Naive thymus-derived CD8-positive, alpha-beta T cell (primary cell): ENCODE measurements at regions not wholly inside any gene's neighbourhood (a gene's known extent, or its start where the extent isn't known, plus 50 kb on each side); places are given as distances from the start of the nearest gene placed in this dataset.

Source experiments
- ATAC-seq, 2 donors: fragments of 150-1000 bp; cut with Tn5 transposase in 1 of 2; sonication (Bioruptor Pico), chemical (Tn5 transposase) in 1 of 2; 1 replicate in 1 of 2; 2 replicates in 1 of 2; pipeline ENCODE4 v1.10.0; 2021; ENCODE audit warnings: mild to moderate bottlenecking in 2 of 2, moderate library complexity in 2 of 2
- POLR2A ChIA-PET: fragments of 350-600 bp; sonication (Branson Sonifier 250); formaldehyde crosslinking; loops from one replicate; lab custom pipeline; 2021; ENCODE audit warnings: antibody characterized with exemption; lab: Charles Lee
- DNase-seq, 10 donors: peaks; one replicate each; pipeline versions ENCODE4 v3.0.0 to v3.0.0-alpha.2; 2020 to 2022
- H3K27ac Mint-ChIP-seq, 10 donors: one replicate each; pipeline ENCODE4 v1.8.0; 2020 to 2022; ENCODE audit warnings: mild to moderate bottlenecking in 10 of 10, mixed read lengths in 10 of 10, moderate library complexity in 4 of 10, inconsistent platforms in 1 of 10
- H3K27me3 Mint-ChIP-seq, 5 donors: one replicate each; pipeline ENCODE4 v1.8.0; 2021 to 2022; ENCODE audit warnings: mixed read lengths in 5 of 5
- H3K36me3 Mint-ChIP-seq, 3 donors: one replicate each; pipeline ENCODE4 v1.8.0; 2020 to 2022; ENCODE audit warnings: mixed read lengths in 3 of 3, mild to moderate bottlenecking in 2 of 3, inconsistent platforms in 1 of 3
- H3K4me1 Mint-ChIP-seq, 4 donors: one replicate each; pipeline ENCODE4 v1.8.0; 2021 to 2022; ENCODE audit warnings: mixed read lengths in 4 of 4
- H3K4me3 Mint-ChIP-seq, 10 donors: one replicate each; pipeline ENCODE4 v1.8.0; 2020 to 2022; ENCODE audit warnings: mild to moderate bottlenecking in 10 of 10, mixed read lengths in 10 of 10, moderate library complexity in 6 of 10, inconsistent platforms in 1 of 10
- H3K9me3 Mint-ChIP-seq, 9 donors: one replicate each; pipeline ENCODE4 v1.8.0; 2020 to 2022; ENCODE audit warnings: mixed read lengths in 9 of 9, mild to moderate bottlenecking in 3 of 9, inconsistent platforms in 1 of 9, moderate library complexity in 1 of 9

GRCh38 chr6:195861-196360 is 96.4 kb upstream of the DUSP22 start:
- H3K4me1 Mint-ChIP-seq, result peaks cover 30 to 47% (median 43%) of the 10 kb centered on the region in 4 donors
- no peaks in the 10 kb centered on the region for H3K36me3 Mint-ChIP-seq
- peak overlapping the region; percentile 25 to 89 (median 66) for H3K27ac Mint-ChIP-seq
- peak; percentile 87 to 88 for ATAC-seq
- no peaks in the 10 kb centered on the region for H3K27me3 Mint-ChIP-seq
- POLR2A ChIA-PET, result interaction anchor here (1.4 kb wide), 3 partner anchors 11 to 142 kb away, joined by 3 read pairs; no protein-coding TSS in a partner anchor
- no peaks in the 10 kb centered on the region for H3K9me3 Mint-ChIP-seq
- DNase-seq, result peak in 7 of 10 donors; percentile 26 to 68 (median 41)
- peak overlapping the region in 7 of 10 donors; percentile 4 to 70 (median 52) for H3K4me3 Mint-ChIP-seq

DNA sequence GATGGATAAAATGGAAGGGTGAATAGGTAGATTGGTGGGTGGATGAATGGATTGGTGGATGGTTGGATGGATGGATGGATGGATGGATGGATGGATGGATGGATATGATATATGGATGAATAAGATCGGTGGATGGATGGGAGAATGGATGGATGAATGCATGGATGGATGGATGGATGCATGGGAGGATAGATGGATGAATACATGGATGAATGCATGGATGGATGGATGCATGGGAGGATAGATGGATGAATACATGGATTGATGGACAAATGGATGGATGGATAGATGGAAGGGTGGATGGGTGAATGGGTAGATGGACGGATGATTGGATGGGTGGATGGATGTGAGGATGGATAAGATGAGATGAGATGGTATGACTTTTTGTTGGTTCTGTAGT is 95.7 kb upstream of the DUSP22 start:
- H3K9me3 Mint-ChIP-seq, result no peaks in the 10 kb centered on the region
- peak overlapping the region in 7 of 10 donors; percentile 4 to 89 (median 39) for H3K27ac Mint-ChIP-seq
- H3K4me3 Mint-ChIP-seq, result peak overlapping the region in 4 of 10 donors; percentile 25 to 64 (median 54)
- POLR2A ChIA-PET, result no interaction called here
- H3K4me1 Mint-ChIP-seq, result peaks cover 30 to 44% (median 42%) of the 10 kb centered on the region in 4 donors
- no peaks in the 10 kb centered on the region for H3K36me3 Mint-ChIP-seq
- DNase-seq (no peak), ATAC-seq (no peak)
- H3K27me3 Mint-ChIP-seq, result no peaks in the 10 kb centered on the region

GRCh38 chr6:203661-204060 is 88.6 kb upstream of the DUSP22 start:
- ATAC-seq (no peak), DNase-seq (no peak)
- Mint-ChIP-seq H3K27me3 (no peaks in the 10 kb centered on the region), H3K4me1 (peaks cover 0 to 5% (median under 1%) of the 10 kb centered on the region in 4 donors), H3K36me3 (no peaks in the 10 kb centered on the region), H3K27ac (peak overlapping the region in 3 of 10 donors; percentile 2 to 22 (median 18)), H3K9me3 (no peaks in the 10 kb centered on the region), H3K4me3 (no peak overlapping the region)
- POLR2A ChIA-PET, result no interaction called here

GRCh38 chr6:206264-206663 is 86.0 kb upstream of the DUSP22 start:
- no peak for ATAC-seq
- Mint-ChIP-seq H3K27me3 (no peaks in the 10 kb centered on the region), H3K36me3 (no peaks in the 10 kb centered on the region), H3K4me3 (no peak overlapping the region), H3K27ac (peak overlapping the region in 1 of 10 donors; percentile 26), H3K9me3 (no peaks in the 10 kb centered on the region), H3K4me1 (peaks cover 0 to 8% (median 5%) of the 10 kb centered on the region in 4 donors)
- POLR2A ChIA-PET, result no interaction called here
- no peak for DNase-seq

DNA sequence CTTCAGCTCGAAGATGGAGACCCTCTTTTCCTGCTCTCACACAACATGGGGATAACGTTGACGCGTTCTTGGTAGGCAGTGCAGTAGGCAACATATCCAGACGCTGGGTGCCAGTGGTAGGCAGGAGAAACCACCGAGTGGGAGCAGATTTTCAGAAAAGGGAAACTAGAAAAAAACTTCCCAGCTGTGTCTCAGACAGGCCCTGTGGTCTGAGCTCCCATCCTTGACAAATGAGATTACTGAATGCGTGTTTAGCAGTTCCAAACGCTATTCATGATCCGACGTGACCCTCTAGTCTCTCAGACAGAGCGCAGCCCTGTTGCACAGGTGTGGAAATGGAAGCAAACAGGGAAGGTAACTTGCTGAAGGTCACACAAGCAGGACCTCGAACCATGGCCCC is 83.9 kb upstream of the DUSP22 start:
- H3K4me1 Mint-ChIP-seq, result peaks cover 0 to 8% (median 5%) of the 10 kb centered on the region in 4 donors
- H3K27me3 Mint-ChIP-seq, result no peaks in the 10 kb centered on the region
- H3K9me3 Mint-ChIP-seq, result no peaks in the 10 kb centered on the region
- POLR2A ChIA-PET, result no interaction called here
- ATAC-seq (no peak), DNase-seq (no peak)
- H3K4me3 Mint-ChIP-seq, result no peak overlapping the region
- no peaks in the 10 kb centered on the region for H3K36me3 Mint-ChIP-seq
- H3K27ac Mint-ChIP-seq, result peak overlapping the region in 1 of 10 donors; percentile 37

DNA sequence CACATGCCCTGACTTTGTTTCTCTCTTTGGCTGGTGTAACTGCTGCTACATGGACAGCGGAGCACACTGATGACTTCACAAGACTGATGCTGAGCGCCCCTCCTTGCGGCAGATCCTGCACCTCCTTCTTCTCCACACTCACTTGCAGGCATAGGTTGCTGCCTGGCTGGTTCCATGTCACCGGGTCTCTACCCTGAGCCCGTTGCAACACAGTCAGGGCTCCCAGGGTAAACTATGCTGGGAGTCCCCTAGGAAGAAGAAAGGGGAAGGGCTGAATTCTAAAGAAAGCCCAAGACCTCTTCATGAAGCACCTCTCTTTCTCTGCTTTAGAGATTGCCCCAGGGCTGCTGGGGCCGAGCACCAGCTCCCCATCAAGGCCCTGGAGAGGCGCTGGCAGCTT is 83.3 kb upstream of the DUSP22 start:
- Mint-ChIP-seq H3K9me3 (no peaks in the 10 kb centered on the region), H3K27me3 (no peaks in the 10 kb centered on the region), H3K4me3 (peak overlapping the region in 3 of 10 donors; percentile 78 to 92 (median 80)), H3K4me1 (peaks cover 0 to 8% (median 5%) of the 10 kb centered on the region in 4 donors), H3K27ac (peak overlapping the region in 1 of 10 donors; percentile 47), H3K36me3 (no peaks in the 10 kb centered on the region)
- POLR2A ChIA-PET, result no interaction called here
- DNase-seq (no peak), ATAC-seq (no peak)

GRCh38 chr6:209432-210103 is 82.7 kb upstream of the DUSP22 start:
- H3K27ac Mint-ChIP-seq, result peak overlapping the region in 4 of 10 donors; percentile 12 to 76 (median 32)
- H3K4me3 Mint-ChIP-seq, result peak overlapping the region in 8 of 10 donors; percentile 24 to 92 (median 66)
- ATAC-seq, result no peak
- no peaks in the 10 kb centered on the region for H3K36me3 Mint-ChIP-seq
- DNase-seq, result no peak
- POLR2A ChIA-PET, result no interaction called here
- no peaks in the 10 kb centered on the region for H3K9me3 Mint-ChIP-seq
- H3K4me1 Mint-ChIP-seq, result peaks cover 0 to 10% (median 5%) of the 10 kb centered on the region in 4 donors
- no peaks in the 10 kb centered on the region for H3K27me3 Mint-ChIP-seq

DNA sequence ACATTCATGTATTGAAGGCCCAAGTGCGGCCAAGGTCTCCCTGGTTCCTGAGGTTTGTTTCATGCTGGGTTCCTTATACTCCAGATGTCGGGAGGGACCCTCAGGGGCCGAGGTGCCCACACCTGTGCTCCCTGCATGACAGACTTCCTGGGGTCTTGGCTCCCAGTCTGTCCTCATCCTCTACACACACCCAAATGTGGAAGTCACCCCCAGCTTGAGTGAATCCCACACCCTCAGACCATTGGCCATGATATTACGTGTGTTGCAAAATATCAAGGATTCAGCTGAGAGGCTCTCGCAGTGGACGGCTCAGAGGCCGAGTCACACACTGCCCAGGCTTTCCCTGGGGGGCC is 82.2 kb upstream of the DUSP22 start:
- Mint-ChIP-seq H3K27ac (peak overlapping the region in 3 of 10 donors; percentile 12 to 47 (median 16)), H3K4me1 (peaks cover 1 to 14% (median 5%) of the 10 kb centered on the region in 4 donors), H3K4me3 (peak overlapping the region in 5 of 10 donors; percentile 58 to 92 (median 78)), H3K36me3 (no peaks in the 10 kb centered on the region), H3K9me3 (no peaks in the 10 kb centered on the region), H3K27me3 (no peaks in the 10 kb centered on the region)
- POLR2A ChIA-PET, result no interaction called here
- ATAC-seq (no peak), DNase-seq (no peak)

DNA sequence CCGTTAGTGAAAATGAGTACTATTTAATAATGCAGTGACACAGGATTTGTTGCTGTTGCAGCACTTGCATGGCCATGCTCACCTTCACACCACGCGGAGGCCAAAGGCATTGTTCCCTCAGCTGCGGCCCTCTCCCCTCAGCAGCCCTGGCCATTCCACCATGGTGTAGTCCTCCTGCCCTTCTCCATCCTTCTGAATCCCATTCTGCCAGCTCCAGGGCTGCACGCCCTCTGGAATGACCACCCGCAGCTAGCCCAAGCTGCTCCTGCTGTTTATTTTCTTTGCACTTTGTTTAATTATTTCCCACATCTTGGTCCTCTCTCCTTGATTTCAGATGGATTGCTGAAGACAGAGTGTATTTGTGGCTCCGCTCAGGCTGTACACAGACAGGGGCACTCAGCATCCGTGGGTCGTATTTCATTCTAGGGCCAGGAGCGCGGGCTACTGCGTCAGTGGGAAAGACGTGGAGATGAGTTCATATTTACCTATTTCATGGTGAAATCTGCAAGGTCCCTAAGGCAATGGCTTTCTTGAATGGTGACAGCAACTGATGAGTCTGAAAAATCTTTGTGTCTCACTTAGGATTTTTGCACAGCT is 81.4 kb upstream of the DUSP22 start:
- POLR2A ChIA-PET, result no interaction called here
- Mint-ChIP-seq H3K4me1 (peaks cover 8 to 22% (median 9%) of the 10 kb centered on the region in 4 donors), H3K9me3 (no peaks in the 10 kb centered on the region), H3K36me3 (no peaks in the 10 kb centered on the region), H3K4me3 (peak overlapping the region in 1 of 10 donors; percentile 14), H3K27me3 (no peaks in the 10 kb centered on the region), H3K27ac (peak overlapping the region in 1 of 10 donors; percentile 14)
- DNase-seq, result no peak
- ATAC-seq, result no peak

DNA sequence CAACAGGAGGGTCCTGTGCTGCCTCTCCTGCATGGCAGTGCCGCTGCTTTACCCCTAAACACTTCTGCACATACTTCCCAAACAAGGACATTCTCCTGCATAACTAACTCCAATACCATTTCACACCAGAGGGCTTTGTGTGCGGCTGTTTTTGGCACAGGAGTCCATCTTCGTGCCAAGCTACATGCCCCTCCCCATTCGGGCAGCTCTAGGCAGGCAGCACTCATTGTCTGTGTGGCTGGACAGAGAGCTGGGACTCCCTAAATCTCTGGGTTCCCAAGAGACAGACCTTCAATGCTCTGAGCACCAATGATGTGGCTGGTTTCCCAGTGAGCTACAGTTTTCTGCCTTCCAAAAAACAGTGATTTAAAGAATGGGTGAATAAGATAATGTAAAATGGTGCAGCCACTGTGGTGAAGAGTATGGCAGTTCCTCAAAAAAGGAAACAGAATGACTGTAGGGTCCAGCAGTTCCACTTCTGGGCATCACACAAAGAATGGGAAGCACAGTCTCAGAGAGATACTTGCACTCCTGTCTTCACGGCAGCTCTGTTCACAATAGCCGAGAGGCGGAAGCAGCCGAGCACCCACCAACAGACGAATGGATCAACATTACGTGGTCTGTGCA is 80.3 kb upstream of the DUSP22 start:
- POLR2A ChIA-PET, result no interaction called here
- no peaks in the 10 kb centered on the region for H3K36me3 Mint-ChIP-seq
- H3K27me3 Mint-ChIP-seq, result no peaks in the 10 kb centered on the region
- ATAC-seq (no peak), DNase-seq (no peak)
- no peaks in the 10 kb centered on the region for H3K9me3 Mint-ChIP-seq
- H3K4me1 Mint-ChIP-seq, result peaks cover 8 to 29% (median 11%) of the 10 kb centered on the region in 4 donors
- H3K4me3 Mint-ChIP-seq, result no peak overlapping the region
- H3K27ac Mint-ChIP-seq, result no peak overlapping the region

- Mint-ChIP-seq H3K9me3 (no peaks in the 10 kb centered on the region), H3K4me3 (no peak overlapping the region), H3K27ac (no peak overlapping the region), H3K36me3 (no peaks in the 10 kb centered on the region), H3K4me1 (peaks cover 11 to 36% (median 15%) of the 10 kb centered on the region in 4 donors), H3K27me3 (no peaks in the 10 kb centered on the region)
- ATAC-seq (no peak), DNase-seq (no peak)
- POLR2A ChIA-PET, result no interaction called here
Observed at GRCh38 chr6:213284-213683, 79.0 kb upstream of the DUSP22 start.

GRCh38 chr6:214428-214827 is 77.9 kb upstream of the DUSP22 start:
- ATAC-seq (no peak), DNase-seq (no peak)
- no peaks in the 10 kb centered on the region for H3K27me3 Mint-ChIP-seq
- H3K4me1 Mint-ChIP-seq, result peaks cover 8 to 39% (median 15%) of the 10 kb centered on the region in 4 donors
- H3K4me3 Mint-ChIP-seq, result no peak overlapping the region
- no peak overlapping the region for H3K27ac Mint-ChIP-seq
- POLR2A ChIA-PET, result interaction anchor here (1.4 kb wide), 1 partner anchor 19 kb away, joined by 3 read pairs; no protein-coding TSS in a partner anchor
- H3K36me3 Mint-ChIP-seq, result no peaks in the 10 kb centered on the region
- H3K9me3 Mint-ChIP-seq, result no peaks in the 10 kb centered on the region
